ENCODE measurements at regions not wholly inside any gene's neighbourhood (a gene's known extent, or its start where the extent isn't known, plus 50 kb on each side); places are given as distances from the start of the nearest gene placed in this dataset.

GRCh38 chr7:113784316-113784715 is 134.5 kb downstream of the PPP1R3A start:
- TF ChIP-seq CTCF (IDR thresholded peaks at IDR 0.05; ENCODE audit: low read depth, low read length, missing input control) (no peak), JUND (IDR thresholded peaks at IDR 0.05) (no peak), ATF3 (IDR thresholded peaks at IDR 0.05) (no peak), REST (IDR thresholded peaks at IDR 0.05) (no peak), RXRA (IDR thresholded peaks at IDR 0.05) (no peak), GABPA (IDR thresholded peaks at IDR 0.05 in 1 of 2, conservative IDR thresholded peaks at IDR 0.05 in 1 of 2) (no peak)

Data from liver (tissue), 3 donors.